ENCODE measurements at regions not wholly inside any gene's neighbourhood (a gene's known extent, or its start where the extent isn't known, plus 50 kb on each side); places are given as distances from the start of the nearest gene placed in this dataset.

GRCh38 chrX:47723689-47724088 lies 64.7 kb upstream of the UXT start:
- H3F3A ChIP-seq (replicated peaks; ENCODE audit: insufficient read depth), result no peaks in the 10 kb centered on the region

GRCh38 chrX:47723083-47723482 lies 64.1 kb upstream of the UXT start:
- Histone ChIP-seq H3K36me3 (replicated peaks in 1 of 2; ENCODE audit: control insufficient read depth in 1 of 2, insufficient read depth in 2 of 2, low read length in 1 of 2) (no peaks in the 10 kb centered on the region), H3K9ac (no peak overlapping the region), H3K4me1 (ENCODE audit: control insufficient read depth in 1 of 2, insufficient read depth in 2 of 2, low read depth in 1 of 2, low read length in 1 of 2) (no peaks in the 10 kb centered on the region), H3K9me2 (no peaks in the 10 kb centered on the region), H3K4me3 (ENCODE audit: low read depth in 2 of 2, low read length in 1 of 2) (no peak overlapping the region), H4K20me1 (ENCODE audit: insufficient read depth) (no peaks in the 10 kb centered on the region), H3K79me2 (ENCODE audit: insufficient read depth) (no peaks in the 10 kb centered on the region), H3F3A (replicated peaks; ENCODE audit: insufficient read depth) (no peaks in the 10 kb centered on the region), H3K9me3 (no peaks in the 10 kb centered on the region), H3K4me2 (no peak overlapping the region), H3K27ac (ENCODE audit: low read depth in 2 of 2, low read length in 1 of 2) (no peak overlapping the region), H2AFZ (ENCODE audit: low read depth) (no peak overlapping the region), H3K27me3 (ENCODE audit: insufficient read depth) (peaks cover 29% of the 10 kb centered on the region; the same call in 1 of the 2 replicates)
- ChIA-PET POLR2A (no interaction called here), CTCF (no interaction called here)
- 10% methylated on average over 3 of the region's 5 CpGs for WGBS (ENCODE audit: low lambda C conversion rate)
- no peak for DNase-seq
- TF ChIP-seq NFIC (IDR thresholded peaks at IDR 0.05; ENCODE audit: borderline replicate concordance) (no peak), POLR2AphosphoS5 (IDR thresholded peaks at IDR 0.05; ENCODE audit: low read depth, low read length) (no peak)

More at GRCh38 chrX:47723689-47724088, 64.7 kb upstream of the UXT start:
- DNase-seq, result no peak
- H3K4me3 ChIP-seq (ENCODE audit: low read depth in 2 of 2, low read length in 1 of 2), result no peak overlapping the region
- H4K20me1 ChIP-seq (ENCODE audit: insufficient read depth), result no peaks in the 10 kb centered on the region
- no peaks in the 10 kb centered on the region for H3K36me3 ChIP-seq (replicated peaks in 1 of 2; ENCODE audit: control insufficient read depth in 1 of 2, insufficient read depth in 2 of 2, low read length in 1 of 2)
- H3K9ac ChIP-seq, result no peak overlapping the region
- no peaks in the 10 kb centered on the region for H3K4me1 ChIP-seq (ENCODE audit: control insufficient read depth in 1 of 2, insufficient read depth in 2 of 2, low read depth in 1 of 2, low read length in 1 of 2)
- H2AFZ ChIP-seq (ENCODE audit: low read depth), result no peak overlapping the region
- TF ChIP-seq SMC3 (IDR thresholded peaks at IDR 0.05; ENCODE audit: low read depth, low read length) (no peak), RCOR1 (IDR thresholded peaks at IDR 0.05; ENCODE audit: low read length) (no peak), GABPA (IDR thresholded peaks at IDR 0.05; ENCODE audit: low read depth) (no peak), EZH2phosphoT487 (IDR thresholded peaks at IDR 0.05; ENCODE audit: borderline replicate concordance, low read depth) (no peak), ZBTB33 (IDR thresholded peaks at IDR 0.05; ENCODE audit: borderline replicate concordance, low read depth) (no peak), RAD21 (IDR thresholded peaks at IDR 0.05; ENCODE audit: low read length) (0 out of 2 replicates have a peak, but pooled peaks have one; percentile 6), FOSL2 (IDR thresholded peaks at IDR 0.05; ENCODE audit: borderline replicate concordance, low read depth) (no peak), CTCF (IDR thresholded peaks at IDR 0.05) (0 out of 2 replicates have a peak, but pooled peaks have one; percentile 14), TCF12 (IDR thresholded peaks at IDR 0.05) (no peak)
- peaks cover 29% of the 10 kb centered on the region; the same call in 1 of the 2 replicates for H3K27me3 ChIP-seq (ENCODE audit: insufficient read depth)
- H3K4me2 ChIP-seq, result no peak overlapping the region
- no peaks in the 10 kb centered on the region for H3K9me2 ChIP-seq
- ChIA-PET CTCF (no interaction called here), POLR2A (no interaction called here)
- no peaks in the 10 kb centered on the region for H3K9me3 ChIP-seq
- H3K79me2 ChIP-seq (ENCODE audit: insufficient read depth), result no peaks in the 10 kb centered on the region
- no peak overlapping the region for H3K27ac ChIP-seq (ENCODE audit: low read depth in 2 of 2, low read length in 1 of 2)
- 27% methylated on average over 6 of the region's 9 CpGs for WGBS (ENCODE audit: low lambda C conversion rate)
